NAMALWA (cell line): ENCODE measurements at regions not wholly inside any gene's neighbourhood (a gene's known extent, or its start where the extent isn't known, plus 50 kb on each side); places are given as distances from the start of the nearest gene placed in this dataset.
"Not testable (repeated sequence)": the region's sequence is repeated elsewhere in the genome, so short reads cannot be mapped to it uniquely, and the experiment has no call there.

ENCODE experiments used
- DNase-seq: peaks from one replicate; pipeline ENCODE4 v3.0.0-alpha.2; 2015; ENCODE audit warnings: low spot score

DNA sequence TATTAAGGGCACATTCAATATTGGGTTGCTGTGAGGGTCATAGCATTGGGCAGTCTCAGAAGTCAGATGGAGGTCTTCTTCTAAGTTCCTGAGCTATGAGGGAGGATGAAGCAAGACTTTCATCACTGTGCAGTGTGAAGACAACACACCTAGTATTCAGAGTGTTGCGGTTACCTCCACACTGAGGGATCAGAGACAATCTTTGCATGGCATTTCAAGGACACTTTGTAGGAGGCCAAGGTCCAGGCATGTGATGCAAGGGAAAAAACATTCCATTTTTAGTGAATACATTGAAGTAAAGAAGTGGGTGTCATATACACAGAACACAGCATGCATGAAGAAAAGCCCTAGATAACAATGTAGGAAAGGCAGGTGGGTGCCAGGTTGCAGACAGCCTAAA lies 481.2 kb upstream of the DIPK2B start:
- DNase-seq: no peak

DNA sequence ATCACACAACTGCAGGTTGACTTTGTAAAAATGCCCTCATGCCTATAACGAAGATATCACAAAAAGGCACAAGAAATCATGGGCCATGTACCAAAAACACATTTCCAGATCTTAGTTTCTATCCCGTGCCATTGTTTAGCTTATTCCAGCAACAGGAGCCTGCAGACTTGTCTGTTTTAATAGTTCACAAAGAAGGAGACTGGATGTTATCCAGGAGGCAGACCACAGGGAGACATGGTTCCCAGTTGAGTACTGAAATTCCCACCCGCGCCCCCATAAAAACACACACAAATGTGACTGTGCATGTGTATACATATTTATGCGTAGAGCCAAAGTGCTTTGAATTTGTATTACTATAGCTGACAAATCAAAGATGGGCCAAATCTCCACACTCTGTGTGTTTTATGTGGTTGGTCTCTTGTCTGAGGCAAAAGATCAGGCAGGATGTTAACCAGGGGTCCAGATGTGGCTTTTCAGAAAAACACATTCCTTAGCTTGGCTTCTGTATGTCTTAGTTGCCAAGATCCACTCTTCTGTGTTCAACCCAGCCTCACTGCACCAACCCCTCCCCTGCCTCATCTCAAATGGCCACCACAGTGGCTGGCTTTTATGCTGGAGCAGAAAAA lies 469.2 kb upstream of the DIPK2B start:
- DNase-seq: no peak

DNA sequence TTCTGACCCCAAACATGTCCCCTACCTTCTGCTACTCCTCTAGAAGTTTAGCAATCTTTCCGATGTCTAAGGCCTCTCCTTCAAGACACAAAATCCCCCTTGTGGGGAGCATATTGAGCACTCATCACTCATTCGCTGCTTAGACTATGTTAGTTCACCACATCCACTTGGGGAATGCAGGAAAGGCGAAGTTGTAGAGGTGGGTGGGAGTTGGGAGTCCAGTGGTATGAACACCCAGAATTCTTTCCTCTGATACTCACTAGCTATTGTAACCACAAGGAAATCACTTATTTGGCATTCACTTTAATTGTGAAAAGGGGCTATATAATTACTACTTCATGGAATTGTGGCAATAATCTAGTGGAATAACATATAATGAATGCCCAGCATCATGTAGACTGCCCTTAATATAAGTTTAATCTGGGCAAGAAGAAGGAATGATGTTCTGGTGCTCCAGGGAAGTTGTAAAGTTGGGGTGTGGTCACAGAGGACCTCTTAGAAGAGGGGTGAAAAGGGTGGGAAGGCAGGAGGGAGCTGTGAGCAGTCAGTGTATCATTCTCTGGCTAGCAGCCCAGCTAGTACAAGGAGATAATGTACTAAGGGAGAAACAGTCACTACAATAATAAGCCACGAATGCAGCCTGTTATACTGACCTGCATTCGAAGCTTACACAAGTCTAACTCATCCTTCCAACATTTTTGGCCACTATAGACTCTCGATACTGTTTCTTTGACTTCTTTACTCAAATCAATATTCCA lies 468.2 kb upstream of the DIPK2B start:
- no peak for DNase-seq

DNA sequence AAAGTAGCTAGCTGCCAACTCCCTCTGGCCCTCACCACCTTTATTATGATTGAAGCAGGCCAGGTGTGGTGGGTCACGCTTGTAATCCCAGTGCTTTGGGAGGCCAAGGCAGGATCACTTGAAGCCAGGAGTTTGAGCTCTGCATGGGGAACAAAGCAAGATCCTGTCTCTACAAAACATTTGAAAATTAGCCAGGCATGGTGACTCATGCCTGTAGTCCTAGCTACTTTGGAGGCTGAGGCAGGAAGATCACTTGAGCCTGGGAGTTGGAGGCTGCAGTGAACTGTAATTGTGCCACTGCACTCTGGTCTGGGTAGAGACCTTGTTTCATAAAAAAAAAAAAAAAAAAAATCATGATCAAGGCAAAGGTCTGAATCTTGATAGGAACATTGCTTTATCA lies 467.0 kb upstream of the DIPK2B start:
- DNase-seq: no peak

DNA sequence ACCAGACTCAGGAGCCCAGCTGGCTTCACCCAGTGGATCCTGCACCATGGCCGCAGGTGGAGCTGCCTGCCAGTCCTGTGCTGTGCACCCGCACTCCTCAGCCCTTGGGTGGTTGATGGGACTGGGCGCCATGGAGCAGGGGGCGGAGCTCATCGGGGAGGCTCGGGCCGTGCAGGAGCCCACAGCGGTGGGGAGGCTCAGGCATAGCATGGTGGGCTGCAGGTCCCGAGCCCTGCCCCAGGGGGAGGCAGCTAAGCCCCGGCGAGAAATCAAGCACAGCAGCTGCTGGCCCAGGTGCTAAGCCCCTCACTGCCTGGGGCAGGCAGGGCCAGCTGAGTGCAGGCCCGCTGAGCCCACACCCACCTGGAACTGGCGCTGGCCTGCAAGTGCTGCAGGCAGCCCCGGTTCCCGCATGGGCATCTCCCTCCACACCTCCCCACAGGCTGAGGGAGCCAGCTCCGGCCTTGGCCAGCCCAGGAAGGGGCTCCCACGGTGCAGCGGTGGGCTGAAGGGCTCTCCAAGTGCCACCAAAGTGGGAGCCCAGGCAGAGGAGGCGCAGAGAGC lies 464.1 kb upstream of the DIPK2B start:
- no peak for DNase-seq

DNA sequence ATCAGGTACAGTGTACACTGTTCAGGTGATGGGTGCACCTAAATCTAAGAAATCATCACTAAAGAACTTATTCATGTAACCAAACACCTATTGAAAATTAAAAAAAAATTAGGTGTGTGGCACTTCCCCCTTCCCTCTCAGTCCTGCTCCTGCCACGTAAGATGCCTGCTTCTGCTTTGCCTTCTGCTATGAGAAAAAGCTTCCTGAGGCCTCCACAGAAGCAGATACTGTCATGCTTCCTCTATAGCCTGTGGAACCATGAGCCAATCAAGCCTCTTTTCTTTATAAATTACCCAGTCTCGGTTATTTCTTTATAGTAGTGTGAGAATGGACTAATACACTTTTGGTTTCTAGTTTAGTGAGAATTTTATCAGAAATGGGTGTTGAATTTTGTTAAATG lies 459.8 kb upstream of the DIPK2B start:
- DNase-seq: no peak

DNA sequence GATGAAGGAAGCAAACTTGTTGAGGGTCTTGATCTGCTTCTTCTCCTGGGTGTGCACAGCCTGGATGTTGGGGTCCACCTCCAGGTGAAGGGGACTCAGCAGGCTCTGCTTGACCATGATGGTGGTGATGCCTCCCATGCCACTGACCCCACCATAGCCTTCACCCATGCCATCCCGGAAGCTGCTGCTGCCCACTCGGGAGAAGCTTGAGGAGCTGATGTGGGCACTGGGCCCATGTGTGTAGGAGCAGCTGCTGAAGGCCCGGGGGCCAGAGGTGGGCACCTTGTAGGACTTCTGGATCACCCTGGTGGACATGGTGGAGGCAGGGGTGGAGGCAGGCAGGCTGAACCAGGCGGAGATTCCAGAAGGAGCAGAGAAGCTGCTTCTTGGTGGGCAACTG lies 432.7 kb upstream of the DIPK2B start:
- no peak for DNase-seq

DNA sequence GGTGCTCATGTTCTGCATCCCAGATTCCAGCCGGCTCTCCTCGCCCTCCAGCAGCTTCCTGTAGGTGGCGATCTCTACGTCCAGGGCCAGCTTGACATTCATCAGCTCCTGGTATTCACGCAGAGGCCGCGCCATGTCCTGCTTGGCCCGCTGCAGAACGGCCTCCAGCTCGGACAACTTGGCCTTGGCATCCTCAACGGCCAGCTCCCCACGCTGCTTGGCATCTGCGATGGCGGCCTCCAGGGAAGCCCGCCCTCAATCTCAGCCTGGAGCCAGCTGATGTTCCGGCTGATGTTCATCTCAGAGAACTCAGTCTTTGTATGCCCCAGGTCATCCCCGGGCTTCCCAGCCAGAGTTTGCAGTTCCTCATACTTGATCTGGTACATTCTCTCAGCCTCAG lies 431.8 kb upstream of the DIPK2B start:
- DNase-seq: no peak

DNA sequence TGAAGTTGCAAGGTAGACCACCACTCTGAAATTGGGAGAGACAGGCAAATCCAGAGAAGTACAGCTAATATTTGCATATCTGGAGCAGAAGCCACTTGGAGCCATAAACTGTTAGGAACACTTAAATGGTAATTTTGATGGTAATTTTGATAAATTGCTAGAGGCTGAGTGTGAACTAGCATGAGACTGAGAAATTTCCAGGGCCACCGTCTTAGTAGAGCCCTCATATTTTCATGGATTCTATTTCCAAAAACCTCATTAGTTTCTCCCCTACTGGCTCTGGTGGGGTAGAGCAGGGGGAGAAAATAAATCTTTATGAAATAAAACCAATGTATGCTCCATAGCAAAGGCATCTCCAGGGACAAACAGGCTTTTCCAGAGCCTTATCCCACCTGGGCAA lies 429.4 kb upstream of the DIPK2B start:
- DNase-seq: no peak

DNA sequence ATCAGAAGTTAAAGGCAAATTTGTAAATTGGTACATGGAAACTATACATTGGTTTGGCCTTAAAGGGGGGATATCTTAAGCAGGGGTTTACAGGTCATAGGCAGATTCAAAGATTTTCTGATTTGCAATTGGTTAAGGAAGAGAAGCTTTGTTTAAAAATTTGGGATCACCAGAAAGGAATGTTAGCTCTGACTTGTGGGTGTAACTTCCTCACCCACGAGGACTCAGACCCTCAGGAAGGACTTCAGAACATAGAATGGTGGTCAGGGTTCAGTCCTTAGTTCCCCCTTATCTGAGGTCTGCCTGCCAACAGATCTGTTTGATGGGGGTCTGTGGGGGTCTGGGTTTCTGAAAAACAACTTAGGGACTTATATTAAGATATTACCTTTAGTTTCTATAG lies 427.4 kb upstream of the DIPK2B start:
- DNase-seq: no peak

DNA sequence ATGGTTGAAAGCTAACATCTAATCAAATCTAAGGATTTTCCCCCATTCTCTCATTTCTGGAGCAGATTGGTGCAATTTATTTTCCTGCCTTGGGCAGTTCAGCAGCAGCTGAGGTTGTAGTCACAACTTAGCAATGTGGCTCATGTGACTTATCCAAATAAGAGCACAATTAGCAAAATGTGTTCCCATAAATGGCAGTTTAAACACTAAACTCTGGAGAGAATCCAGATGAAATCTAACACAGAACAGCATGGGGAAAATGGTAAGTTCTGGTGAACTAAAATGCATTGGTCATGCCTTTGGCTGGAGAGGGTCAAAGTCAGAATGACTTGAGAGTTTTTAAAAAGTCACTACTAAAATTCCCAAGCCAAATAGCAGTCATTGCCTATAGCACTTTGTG lies 422.6 kb upstream of the DIPK2B start:
- no peak for DNase-seq

DNA sequence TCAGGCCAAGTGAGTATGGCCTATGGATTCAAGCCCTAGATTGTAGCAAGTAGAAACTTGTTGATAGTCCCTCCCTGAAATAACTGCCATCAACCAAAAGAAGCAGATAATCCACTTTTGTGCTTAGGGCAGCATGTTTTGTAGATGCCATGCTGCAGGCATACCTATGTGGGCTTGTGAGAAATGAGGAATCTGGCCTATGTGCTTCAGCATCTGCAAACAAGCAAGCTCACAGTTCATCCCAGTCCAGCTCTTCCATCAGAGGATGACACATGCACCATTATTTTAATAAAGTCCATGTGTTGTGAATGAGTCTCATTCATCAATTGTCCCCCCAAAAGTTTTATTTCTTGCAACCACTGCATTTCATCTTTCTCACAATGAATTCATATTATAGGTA lies 421.9 kb upstream of the DIPK2B start:
- DNase-seq: no peak

DNA sequence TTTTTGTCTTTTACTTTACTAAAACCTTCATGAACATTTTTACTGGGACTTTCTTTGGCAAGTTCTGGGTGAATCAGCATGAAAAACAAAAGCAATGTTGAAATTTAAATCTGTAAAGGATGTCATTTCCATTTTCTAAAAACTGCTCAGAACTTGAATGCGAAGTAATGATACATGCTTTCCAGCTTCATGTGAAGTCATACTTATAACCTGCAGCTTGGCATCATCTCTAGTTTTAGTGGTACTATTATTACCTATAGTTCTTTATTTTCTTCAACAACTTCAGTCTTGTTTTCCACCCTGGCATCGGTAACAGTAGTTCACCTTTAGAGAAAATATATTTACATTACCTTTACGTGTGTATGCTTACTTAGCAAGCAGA lies 421.4 kb upstream of the DIPK2B start:
- DNase-seq: no peak

DNA sequence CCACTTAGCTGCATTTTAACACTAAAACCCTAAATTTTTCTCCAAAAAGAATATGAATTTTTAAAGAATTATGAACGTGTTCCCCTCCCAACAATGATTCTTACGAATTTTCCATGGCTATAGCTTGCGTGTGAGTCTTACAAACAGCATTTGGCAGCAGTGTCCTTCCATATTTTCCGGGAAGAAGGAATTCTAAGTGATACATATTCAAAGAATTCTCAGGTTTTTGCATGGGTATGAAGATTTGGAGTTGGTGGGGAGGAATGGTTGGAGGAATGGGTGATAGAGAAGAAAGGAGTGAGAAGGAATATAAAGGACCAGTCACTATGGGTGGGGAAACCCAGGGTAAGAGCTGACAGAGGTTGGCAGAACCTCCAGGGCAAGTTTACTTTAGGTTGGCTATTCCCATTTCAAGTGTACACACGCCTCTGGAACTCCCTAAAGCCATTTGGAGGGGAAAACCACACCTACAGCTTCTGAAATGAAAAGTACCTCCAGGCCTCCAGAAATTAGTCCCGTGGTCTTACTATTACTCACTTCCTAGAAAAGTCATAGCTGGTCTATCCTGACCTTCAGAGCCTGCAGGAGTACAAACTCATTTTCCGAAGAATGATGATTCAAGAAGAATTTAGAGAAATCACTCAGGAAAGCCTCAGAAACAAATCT lies 420.8 kb upstream of the DIPK2B start:
- no peak for DNase-seq

DNA sequence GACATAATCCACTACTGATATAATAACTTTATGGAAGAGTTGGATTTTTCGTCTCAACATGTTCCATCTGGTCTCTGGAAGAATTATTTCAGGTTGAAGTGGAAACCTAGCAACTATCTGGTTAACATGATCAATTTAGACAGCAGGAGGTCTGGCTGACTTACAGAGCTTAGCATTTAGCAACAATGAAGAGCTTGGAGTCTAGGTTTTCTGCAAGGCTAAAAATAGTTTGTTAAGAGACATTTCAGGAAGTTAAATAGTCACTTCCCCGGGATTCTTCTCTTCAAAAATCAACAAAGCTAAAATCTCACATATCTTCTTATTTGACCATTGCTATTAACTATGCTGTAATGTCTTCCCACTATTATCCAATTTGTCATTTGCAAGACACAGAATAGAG lies 418.6 kb upstream of the DIPK2B start:
- DNase-seq: no peak

DNA sequence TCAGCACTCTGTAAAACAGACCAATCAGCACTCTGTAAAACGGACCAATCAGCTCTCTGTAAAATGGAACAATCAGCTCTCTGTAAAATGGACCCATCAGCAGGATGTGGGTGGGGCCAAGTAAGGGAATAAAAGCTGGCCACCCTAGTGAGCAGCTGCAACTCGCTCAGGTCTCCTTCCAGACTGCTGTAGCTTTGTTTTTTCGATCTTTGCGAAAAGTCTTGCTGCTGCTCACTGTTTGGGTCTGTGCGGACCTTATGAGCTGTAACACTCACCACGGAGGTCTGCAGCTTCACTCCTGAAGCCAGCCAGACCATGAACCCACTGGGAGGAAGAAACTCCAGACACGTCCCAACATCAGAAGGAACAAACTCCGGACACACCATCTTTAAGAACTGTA lies 414.9 kb upstream of the DIPK2B start:
- not testable (repeated sequence) for DNase-seq

DNA sequence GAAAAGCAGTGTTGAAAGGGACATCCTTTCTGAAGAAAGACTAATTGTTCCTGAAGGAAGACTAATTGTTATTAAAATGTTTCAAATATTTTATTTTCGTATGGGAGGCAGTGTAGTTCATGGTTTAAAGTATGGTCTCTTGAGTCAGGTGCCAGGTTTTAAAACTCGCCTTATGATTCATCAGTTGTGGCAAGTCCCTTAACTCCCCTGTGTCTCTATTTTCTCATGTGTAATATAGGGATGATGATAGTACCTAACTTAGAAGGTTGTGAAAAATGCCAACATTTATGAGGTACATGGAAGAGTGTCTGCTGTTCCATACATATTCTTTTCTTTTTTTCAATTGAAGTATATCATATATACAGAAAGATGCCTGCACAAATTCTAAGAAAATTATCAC lies 414.2 kb upstream of the DIPK2B start:
- no peak for DNase-seq

DNA sequence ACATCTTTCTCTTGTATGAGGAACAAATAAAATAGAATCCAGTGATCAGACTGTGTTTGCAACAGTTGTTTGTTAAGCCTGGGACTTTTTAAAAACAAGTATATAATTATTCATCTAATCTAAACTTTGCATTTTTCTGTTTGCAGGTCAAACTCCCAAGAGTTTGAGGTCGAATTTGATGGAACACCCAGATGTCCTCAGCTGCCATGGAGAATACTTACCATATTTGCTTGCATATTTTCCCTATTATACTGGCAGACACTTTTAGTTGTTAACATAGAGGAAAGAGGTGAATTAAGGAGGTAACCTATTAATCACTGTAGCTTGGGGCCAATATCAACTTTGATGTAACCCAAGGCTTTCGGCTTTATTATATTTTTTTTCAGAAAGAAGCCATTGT lies 401.5 kb upstream of the DIPK2B start:
- DNase-seq: no peak

DNA sequence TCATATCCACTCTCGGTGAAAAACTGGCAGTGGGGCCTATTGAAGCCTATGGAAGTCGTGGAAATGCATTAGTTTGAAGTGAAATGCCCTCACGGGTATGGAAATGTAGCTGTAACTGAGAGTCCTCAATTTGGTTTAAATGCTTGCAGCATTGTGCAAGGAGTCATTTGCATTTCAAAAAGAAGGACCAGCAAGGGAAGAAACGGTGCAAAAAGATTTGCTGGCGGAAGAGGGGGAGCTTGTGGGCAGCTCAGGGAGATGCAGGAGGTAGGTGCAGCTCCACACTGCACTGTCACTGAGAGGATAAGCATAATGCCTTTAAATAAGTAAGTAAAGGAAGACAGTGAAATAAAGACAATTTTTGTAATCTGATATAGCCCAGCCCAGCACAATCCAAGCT lies 400.4 kb upstream of the DIPK2B start:
- no peak for DNase-seq

DNA sequence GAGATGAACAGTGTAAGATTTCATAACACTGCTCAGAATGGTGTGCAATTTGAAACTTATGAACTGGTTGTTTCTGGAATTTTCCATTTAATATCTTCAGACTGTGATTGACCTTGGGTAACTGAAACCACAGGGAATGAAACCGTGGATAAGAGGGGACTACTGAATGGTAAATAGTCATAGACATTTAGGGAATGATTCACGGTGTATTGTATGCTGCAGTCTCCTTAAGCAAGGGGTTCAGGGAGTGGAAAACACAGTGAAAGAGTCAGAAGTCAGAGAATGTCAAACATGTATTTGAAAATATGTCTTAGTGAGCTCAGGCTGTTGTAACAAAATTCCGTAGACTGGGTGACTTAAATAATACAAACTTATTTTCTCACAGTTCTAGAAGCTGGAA lies 398.2 kb upstream of the DIPK2B start:
- DNase-seq: no peak

DNA sequence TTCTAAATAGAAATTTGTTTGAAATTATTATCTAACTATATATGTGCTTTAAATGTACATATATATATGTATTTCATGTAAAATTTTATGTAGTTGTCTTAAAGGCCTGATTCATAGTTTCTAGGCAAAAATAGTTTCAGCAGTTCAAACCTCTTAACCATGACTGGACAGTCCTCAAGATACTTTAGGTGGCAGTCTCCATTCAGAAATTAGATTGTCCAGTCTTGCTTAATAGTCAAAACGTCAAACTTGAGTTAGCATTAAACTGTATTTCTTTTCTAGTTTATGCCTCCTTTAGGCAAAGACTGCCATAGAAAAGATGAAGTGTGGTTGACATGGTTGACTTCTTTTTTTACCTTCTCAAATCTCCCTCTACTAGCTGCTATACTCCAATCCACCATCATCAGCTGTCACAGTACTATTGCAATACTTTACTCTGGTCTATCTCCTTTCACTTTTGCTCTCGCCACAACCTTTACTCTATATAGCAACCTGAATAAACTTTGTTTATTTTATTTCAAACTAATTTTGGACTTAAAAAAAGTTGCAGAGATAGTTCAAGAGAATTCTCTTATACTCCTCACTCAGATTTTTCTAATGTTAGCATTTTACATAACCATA lies 395.6 kb upstream of the DIPK2B start:
- DNase-seq: no peak

DNA sequence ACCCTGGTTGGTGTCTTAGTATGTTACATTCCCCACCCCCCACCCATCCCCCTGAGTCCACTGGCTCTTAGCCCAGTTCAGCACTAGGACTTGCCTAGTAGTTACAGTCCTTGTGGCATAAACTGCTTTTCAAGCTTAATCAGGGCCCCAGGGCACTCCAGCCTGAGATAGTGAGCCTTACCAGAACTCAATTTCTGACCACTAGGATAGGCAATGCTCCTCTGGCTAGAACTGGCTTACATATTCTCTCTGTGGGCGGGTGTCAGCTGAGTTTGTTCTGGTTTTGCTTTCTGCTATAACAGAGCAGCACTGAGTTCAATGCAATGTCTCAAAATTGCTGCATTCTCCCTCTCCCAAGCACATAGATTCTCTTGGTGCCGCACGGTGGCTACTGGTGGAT lies 391.4 kb upstream of the DIPK2B start:
- DNase-seq: no peak

DNA sequence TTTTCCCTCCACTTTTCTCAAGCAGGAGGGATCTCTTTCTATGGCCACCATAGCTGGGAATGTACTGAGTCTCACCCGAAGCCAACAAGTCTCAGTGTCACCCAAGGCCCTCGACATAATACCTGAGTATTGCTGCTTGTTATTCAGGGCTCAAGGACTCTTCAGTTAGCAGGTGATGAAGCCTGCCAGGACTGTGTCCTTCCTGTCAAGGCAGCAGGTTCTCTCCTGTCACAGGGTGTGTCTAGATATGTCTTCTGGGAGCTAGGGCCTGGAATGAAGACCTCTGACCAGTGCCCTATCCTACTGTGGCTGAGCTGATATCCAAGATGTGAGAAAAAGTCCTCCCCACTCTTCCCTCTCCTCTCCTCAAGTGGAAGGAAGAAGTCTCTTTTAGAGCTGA lies 391.0 kb upstream of the DIPK2B start:
- no peak for DNase-seq
